IMR-90 (cell line): ENCODE measurements at regions not wholly inside any gene's neighbourhood (a gene's known extent, or its start where the extent isn't known, plus 50 kb on each side); places are given as distances from the start of the nearest gene placed in this dataset.

Source experiments
- BHLHE40 ChIP-seq: fragments of 150-350 bp; IDR thresholded peaks from 2 replicates; pipeline ENCODE4 v1.6.1; 2016; ENCODE audit warnings: mild to moderate bottlenecking, low read depth, low read length
- CEBPB ChIP-seq: IDR thresholded peaks from 2 replicates; pipeline ENCODE4 v1.6.1; 2012; ENCODE audit warnings: low read depth, low read length, improper control_type of control experiment
- ELK1 ChIP-seq: fragments of 150-350 bp; IDR thresholded peaks from 2 replicates; pipeline ENCODE4 v1.6.1; 2016; ENCODE audit warnings: low read depth, mild to moderate bottlenecking, low read length, moderate library complexity, borderline replicate concordance
- FOS ChIP-seq: fragments of 150-350 bp; IDR thresholded peaks from 2 replicates; pipeline ENCODE4 v1.6.1; 2016; ENCODE audit warnings: low read depth, low read length
- MAFK ChIP-seq: IDR thresholded peaks from 2 replicates; pipeline ENCODE4 v1.6.1; 2012; ENCODE audit warnings: low read depth, low read length, improper control_type of control experiment
- MAZ ChIP-seq: IDR thresholded peaks from 2 replicates; pipeline ENCODE4 v1.6.1; 2012; ENCODE audit warnings: low read depth, mild to moderate bottlenecking, low read length, improper control_type of control experiment, moderate library complexity, borderline replicate concordance
- MXI1 ChIP-seq: IDR thresholded peaks from 2 replicates; pipeline ENCODE4 v1.6.1; 2012; ENCODE audit warnings: low read depth, mild to moderate bottlenecking, low read length, moderate library complexity, borderline replicate concordance
- POLR2A ChIP-seq: IDR thresholded peaks from 2 replicates; pipeline ENCODE4 v1.6.1; 2012; ENCODE audit warnings: mild to moderate bottlenecking, low read depth, low read length
- RAD21 ChIP-seq: IDR thresholded peaks from 2 replicates; pipeline ENCODE4 v1.6.1; 2012; ENCODE audit warnings: low read length, improper control_type of control experiment
- RCOR1 ChIP-seq: IDR thresholded peaks from 2 replicates; pipeline ENCODE4 v1.6.1; 2012; ENCODE audit warnings: mild to moderate bottlenecking, low read length, improper control_type of control experiment; ENCODE audit not compliant: insufficient replicate concordance
- RFX5 ChIP-seq: IDR thresholded peaks from 2 replicates; pipeline ENCODE4 v1.8.0; 2012; ENCODE audit warnings: low read depth, mild to moderate bottlenecking, low read length, moderate library complexity
- SMC3 ChIP-seq: fragments of 150-350 bp; IDR thresholded peaks from 2 replicates; pipeline ENCODE4 v1.6.1; 2016; ENCODE audit warnings: low read depth, mild to moderate bottlenecking, antibody characterized with exemption, low read length, moderate library complexity
- TF ChIP-seq, protein P1 (sequence below): conservative IDR thresholded peaks from 2 replicates; pipeline ENCODE4 v1.5.1; 2012; ENCODE audit warnings: mild to moderate bottlenecking, low read depth, low read length, improper control_type of control experiment
- TF ChIP-seq, protein P2 (sequence below): fragments of 150-350 bp; IDR thresholded peaks from 2 replicates; pipeline ENCODE4 v1.6.1; 2017; ENCODE audit warnings: mild to moderate bottlenecking, antibody characterized with exemption, low read length, low read depth

GRCh38 chr5:31021181-31021624, 172.3 kb upstream of the CDH6 start:
- TF ChIP-seq, protein P1, sequence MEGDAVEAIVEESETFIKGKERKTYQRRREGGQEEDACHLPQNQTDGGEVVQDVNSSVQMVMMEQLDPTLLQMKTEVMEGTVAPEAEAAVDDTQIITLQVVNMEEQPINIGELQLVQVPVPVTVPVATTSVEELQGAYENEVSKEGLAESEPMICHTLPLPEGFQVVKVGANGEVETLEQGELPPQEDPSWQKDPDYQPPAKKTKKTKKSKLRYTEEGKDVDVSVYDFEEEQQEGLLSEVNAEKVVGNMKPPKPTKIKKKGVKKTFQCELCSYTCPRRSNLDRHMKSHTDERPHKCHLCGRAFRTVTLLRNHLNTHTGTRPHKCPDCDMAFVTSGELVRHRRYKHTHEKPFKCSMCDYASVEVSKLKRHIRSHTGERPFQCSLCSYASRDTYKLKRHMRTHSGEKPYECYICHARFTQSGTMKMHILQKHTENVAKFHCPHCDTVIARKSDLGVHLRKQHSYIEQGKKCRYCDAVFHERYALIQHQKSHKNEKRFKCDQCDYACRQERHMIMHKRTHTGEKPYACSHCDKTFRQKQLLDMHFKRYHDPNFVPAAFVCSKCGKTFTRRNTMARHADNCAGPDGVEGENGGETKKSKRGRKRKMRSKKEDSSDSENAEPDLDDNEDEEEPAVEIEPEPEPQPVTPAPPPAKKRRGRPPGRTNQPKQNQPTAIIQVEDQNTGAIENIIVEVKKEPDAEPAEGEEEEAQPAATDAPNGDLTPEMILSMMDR, result no peak
- TF ChIP-seq FOS (peak; percentile 37), POLR2A (no peak), CEBPB (no peak), RAD21 (no peak), RCOR1 (no peak), MXI1 (no peak), RFX5 (no peak), BHLHE40 (no peak), MAFK (peak; percentile 84), SMC3 (no peak), MAZ (no peak), ELK1 (no peak)
- TF ChIP-seq, protein P2, sequence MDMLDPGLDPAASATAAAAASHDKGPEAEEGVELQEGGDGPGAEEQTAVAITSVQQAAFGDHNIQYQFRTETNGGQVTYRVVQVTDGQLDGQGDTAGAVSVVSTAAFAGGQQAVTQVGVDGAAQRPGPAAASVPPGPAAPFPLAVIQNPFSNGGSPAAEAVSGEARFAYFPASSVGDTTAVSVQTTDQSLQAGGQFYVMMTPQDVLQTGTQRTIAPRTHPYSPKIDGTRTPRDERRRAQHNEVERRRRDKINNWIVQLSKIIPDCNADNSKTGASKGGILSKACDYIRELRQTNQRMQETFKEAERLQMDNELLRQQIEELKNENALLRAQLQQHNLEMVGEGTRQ, result no peak
